ENCODE measurements at regions not wholly inside any gene's neighbourhood (a gene's known extent, or its start where the extent isn't known, plus 50 kb on each side); places are given as distances from the start of the nearest gene placed in this dataset.

- Histone ChIP-seq H3K36me3 (replicated peaks in 1 of 2; ENCODE audit: control extremely low read depth in 1 of 2, control insufficient read depth in 1 of 2, extremely low read depth in 1 of 2, insufficient read depth in 2 of 2, low read length in 1 of 2) (no peaks in the 10 kb centered on the region), H3K27me3 (replicated peaks in 1 of 4; ENCODE audit: control extremely low read depth in 1 of 4, control insufficient read depth in 3 of 4, insufficient read depth in 4 of 4, low read length in 3 of 4) (no peaks in the 10 kb centered on the region), H3K4me3 (ENCODE audit: control extremely low read depth in 1 of 5, extremely low read depth in 1 of 5, insufficient read depth in 1 of 5, low read depth in 2 of 5, low read length in 4 of 5) (no peak overlapping the region), H3K4me2 (replicated peaks; ENCODE audit: low read depth, low read length, poor library complexity, severe bottlenecking) (no peak overlapping the region), H3K4me1 (ENCODE audit: control insufficient read depth in 2 of 2, insufficient read depth in 2 of 2, low read length in 2 of 2) (no peaks in the 10 kb centered on the region), H2AFZ (ENCODE audit: insufficient read depth, low read depth, low read length, poor library complexity, severe bottlenecking) (no peak overlapping the region), H3K9ac (ENCODE audit: low read length) (no peak overlapping the region), H3K9me3 (ENCODE audit: control extremely low read depth in 1 of 3, control insufficient read depth in 2 of 3, insufficient read depth in 1 of 3, low read length in 2 of 3) (no peaks in the 10 kb centered on the region), H4K20me1 (ENCODE audit: control insufficient read depth, insufficient read depth, low read length, poor library complexity, severe bottlenecking) (no peaks in the 10 kb centered on the region), H3K27ac (ENCODE audit: low read length in 2 of 2) (no peak overlapping the region), H3K79me2 (ENCODE audit: control insufficient read depth, insufficient read depth, low read length) (no peaks in the 10 kb centered on the region)
- no peak for DNase-seq
- CTCF ChIA-PET, result interaction anchor here (0.6 kb wide), 1 partner anchor 1930 kb away, joined by 3 read pairs; no protein-coding TSS in a partner anchor
- 80% methylated on average over 1 of the region's 1 CpG for WGBS (ENCODE audit: insufficient coverage)
- Mint-ChIP-seq H3K4me3 (no peak overlapping the region), H3K27me3 (no peaks in the 10 kb centered on the region), H3K27ac (no peak overlapping the region), H3K9me3 (ENCODE audit: insufficient read depth) (no peaks in the 10 kb centered on the region), H3K4me1 (no peaks in the 10 kb centered on the region)
- intact Hi-C loops (cut with micrococcal nuclease), result no loop called here
- POLR2A ChIA-PET, result no interaction called here
- ATAC-seq (ENCODE audit: low read depth), result no peak
- TF ChIP-seq EZH2 (IDR thresholded peaks at IDR 0.05; ENCODE audit: borderline replicate concordance, insufficient read depth, low read depth, low read length, poor library complexity, severe bottlenecking) (no peak), CTCF (IDR thresholded peaks at IDR 0.05) (no peak)
Observed at GRCh38 chr7:19375976-19376375, 230.8 kb upstream of the FERD3L start.

GRCh38 chr7:19373334-19373733 is 228.1 kb upstream of the FERD3L start:
- no peak overlapping the region for H3K27ac ChIP-seq (ENCODE audit: low read length in 2 of 2)
- H3K79me2 ChIP-seq (ENCODE audit: control insufficient read depth, insufficient read depth, low read length), result no peaks in the 10 kb centered on the region
- Mint-ChIP-seq H3K27ac (no peak overlapping the region), H3K27me3 (no peaks in the 10 kb centered on the region), H3K4me3 (no peak overlapping the region), H3K9me3 (ENCODE audit: insufficient read depth) (no peaks in the 10 kb centered on the region), H3K4me1 (no peaks in the 10 kb centered on the region)
- intact Hi-C loops (cut with micrococcal nuclease), result no loop called here
- no peaks in the 10 kb centered on the region for H3K36me3 ChIP-seq (replicated peaks in 1 of 2; ENCODE audit: control extremely low read depth in 1 of 2, control insufficient read depth in 1 of 2, extremely low read depth in 1 of 2, insufficient read depth in 2 of 2, low read length in 1 of 2)
- no peak for ATAC-seq (ENCODE audit: low read depth)
- H2AFZ ChIP-seq (ENCODE audit: insufficient read depth, low read depth, low read length, poor library complexity, severe bottlenecking), result no peak overlapping the region
- no peak for DNase-seq
- H3K27me3 ChIP-seq (replicated peaks in 1 of 4; ENCODE audit: control extremely low read depth in 1 of 4, control insufficient read depth in 3 of 4, insufficient read depth in 4 of 4, low read length in 3 of 4), result no peaks in the 10 kb centered on the region
- H3K4me3 ChIP-seq (ENCODE audit: control extremely low read depth in 1 of 5, extremely low read depth in 1 of 5, insufficient read depth in 1 of 5, low read depth in 2 of 5, low read length in 4 of 5), result no peak overlapping the region
- ChIA-PET POLR2A (no interaction called here), CTCF (no interaction called here)
- no peak for TF ChIP-seq EZH2 (IDR thresholded peaks at IDR 0.05; ENCODE audit: borderline replicate concordance, insufficient read depth, low read depth, low read length, poor library complexity, severe bottlenecking)
- TF ChIP-seq CTCF (IDR thresholded peaks at IDR 0.05), result no peak
- H3K9ac ChIP-seq (ENCODE audit: low read length), result no peak overlapping the region
- no peaks in the 10 kb centered on the region for H3K4me1 ChIP-seq (ENCODE audit: control insufficient read depth in 2 of 2, insufficient read depth in 2 of 2, low read length in 2 of 2)
- H3K4me2 ChIP-seq (replicated peaks; ENCODE audit: low read depth, low read length, poor library complexity, severe bottlenecking), result no peak overlapping the region
- H4K20me1 ChIP-seq (ENCODE audit: control insufficient read depth, insufficient read depth, low read length, poor library complexity, severe bottlenecking), result no peaks in the 10 kb centered on the region
- no peaks in the 10 kb centered on the region for H3K9me3 ChIP-seq (ENCODE audit: control extremely low read depth in 1 of 3, control insufficient read depth in 2 of 3, insufficient read depth in 1 of 3, low read length in 2 of 3)
- no CpG with 5 or more reads among the region's 2 CpGs for WGBS (ENCODE audit: insufficient coverage)

Measured in B cell (primary cell).